AG09309 (cell line): ENCODE measurements at regions not wholly inside any gene's neighbourhood (a gene's known extent, or its start where the extent isn't known, plus 50 kb on each side); places are given as distances from the start of the nearest gene placed in this dataset.

Experiments
- DNase-seq: peaks from one replicate; pipeline ENCODE4 v3.0.0-alpha.2; 2010; ENCODE audit warnings: low read depth
- H3K4me3 ChIP-seq: 2 replicates; pipeline ENCODE4 v1.5.1; 2011; ENCODE audit warnings: mild to moderate bottlenecking, low read depth, low read length, moderate library complexity; ENCODE audit not compliant: control insufficient read depth
- CTCF ChIP-seq: IDR thresholded peaks from 2 replicates; pipeline ENCODE4 v1.5.1; 2011; ENCODE audit warnings: mild to moderate bottlenecking, low read depth, low read length, inconsistent platforms; ENCODE audit not compliant: insufficient read depth, control insufficient read depth; ENCODE audit errors: missing control alignments

- no peak overlapping the region for H3K4me3 ChIP-seq
- DNase-seq = no peak
- no peak for TF ChIP-seq CTCF
These were observed 444.7 kb upstream of the MAP3K7 start for GRCh38 chr6:91031581-91031980.

- no peak for DNase-seq
- H3K4me3 ChIP-seq = no peak overlapping the region
- TF ChIP-seq CTCF = no peak
These were observed 442.3 kb upstream of the MAP3K7 start for GRCh38 chr6:91029211-91029610.

GRCh38 chr6:91023529-91023928 is 436.7 kb upstream of the MAP3K7 start:
- no peak for DNase-seq
- no peak overlapping the region for H3K4me3 ChIP-seq
- TF ChIP-seq CTCF = no peak

GRCh38 chr6:91020744-91021143 is 433.9 kb upstream of the MAP3K7 start:
- H3K4me3 ChIP-seq = no peak overlapping the region
- DNase-seq = no peak
- no peak for TF ChIP-seq CTCF

GRCh38 chr6:91018586-91018985 is 431.7 kb upstream of the MAP3K7 start:
- DNase-seq = no peak
- no peak overlapping the region for H3K4me3 ChIP-seq
- no peak for TF ChIP-seq CTCF

GRCh38 chr6:91013511-91013910 is 426.6 kb upstream of the MAP3K7 start:
- DNase-seq = no peak
- TF ChIP-seq CTCF = no peak

GRCh38 chr6:90997076-90997475 is 410.2 kb upstream of the MAP3K7 start:
- no peak overlapping the region for H3K4me3 ChIP-seq
- no peak for DNase-seq
- TF ChIP-seq CTCF = no peak

More at GRCh38 chr6:91013511-91013910, 426.6 kb upstream of the MAP3K7 start:
- H3K4me3 ChIP-seq = no peak overlapping the region
